ENCODE measurements at regions not wholly inside any gene's neighbourhood (a gene's known extent, or its start where the extent isn't known, plus 50 kb on each side); places are given as distances from the start of the nearest gene placed in this dataset.

DNA sequence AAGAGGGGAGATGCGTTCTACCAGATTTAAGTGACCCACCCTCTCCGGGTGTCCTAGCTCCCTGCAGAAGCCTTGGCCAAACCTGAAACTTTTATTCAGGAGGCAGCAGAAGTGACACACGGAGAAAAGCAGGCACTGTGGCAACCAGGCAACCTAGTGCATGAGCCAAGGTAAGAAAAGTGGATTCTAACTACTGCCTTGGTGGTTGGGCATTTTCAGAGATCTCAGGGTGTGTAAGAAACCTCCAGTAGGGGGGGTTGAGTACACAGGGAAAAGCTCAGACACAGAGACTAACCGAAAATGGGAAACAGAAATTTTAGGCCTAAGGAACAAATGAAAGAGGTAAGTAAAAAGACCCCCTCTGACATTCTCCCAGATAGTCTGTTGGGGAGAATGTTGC lies 645.7 kb downstream of the ANKRD7 start:
- Mint-ChIP-seq H3K4me3 (ENCODE audit: unreplicated experiment) (no peak overlapping the region), H3K36me3 (ENCODE audit: unreplicated experiment) (no peaks in the 10 kb centered on the region), H3K27ac (ENCODE audit: unreplicated experiment) (no peak overlapping the region), H3K4me1 (ENCODE audit: low read depth, unreplicated experiment) (peaks cover 9% of the 10 kb centered on the region), H3K27me3 (ENCODE audit: unreplicated experiment) (peaks cover 2% of the 10 kb centered on the region), H3K9me3 (ENCODE audit: unreplicated experiment) (no peaks in the 10 kb centered on the region)
- no peak for DNase-seq
- TF ChIP-seq, protein P1, sequence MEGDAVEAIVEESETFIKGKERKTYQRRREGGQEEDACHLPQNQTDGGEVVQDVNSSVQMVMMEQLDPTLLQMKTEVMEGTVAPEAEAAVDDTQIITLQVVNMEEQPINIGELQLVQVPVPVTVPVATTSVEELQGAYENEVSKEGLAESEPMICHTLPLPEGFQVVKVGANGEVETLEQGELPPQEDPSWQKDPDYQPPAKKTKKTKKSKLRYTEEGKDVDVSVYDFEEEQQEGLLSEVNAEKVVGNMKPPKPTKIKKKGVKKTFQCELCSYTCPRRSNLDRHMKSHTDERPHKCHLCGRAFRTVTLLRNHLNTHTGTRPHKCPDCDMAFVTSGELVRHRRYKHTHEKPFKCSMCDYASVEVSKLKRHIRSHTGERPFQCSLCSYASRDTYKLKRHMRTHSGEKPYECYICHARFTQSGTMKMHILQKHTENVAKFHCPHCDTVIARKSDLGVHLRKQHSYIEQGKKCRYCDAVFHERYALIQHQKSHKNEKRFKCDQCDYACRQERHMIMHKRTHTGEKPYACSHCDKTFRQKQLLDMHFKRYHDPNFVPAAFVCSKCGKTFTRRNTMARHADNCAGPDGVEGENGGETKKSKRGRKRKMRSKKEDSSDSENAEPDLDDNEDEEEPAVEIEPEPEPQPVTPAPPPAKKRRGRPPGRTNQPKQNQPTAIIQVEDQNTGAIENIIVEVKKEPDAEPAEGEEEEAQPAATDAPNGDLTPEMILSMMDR (IDR thresholded peaks at IDR 0.05; ENCODE audit: partially characterized antibody, unreplicated experiment), result peak; percentile 20

DNA sequence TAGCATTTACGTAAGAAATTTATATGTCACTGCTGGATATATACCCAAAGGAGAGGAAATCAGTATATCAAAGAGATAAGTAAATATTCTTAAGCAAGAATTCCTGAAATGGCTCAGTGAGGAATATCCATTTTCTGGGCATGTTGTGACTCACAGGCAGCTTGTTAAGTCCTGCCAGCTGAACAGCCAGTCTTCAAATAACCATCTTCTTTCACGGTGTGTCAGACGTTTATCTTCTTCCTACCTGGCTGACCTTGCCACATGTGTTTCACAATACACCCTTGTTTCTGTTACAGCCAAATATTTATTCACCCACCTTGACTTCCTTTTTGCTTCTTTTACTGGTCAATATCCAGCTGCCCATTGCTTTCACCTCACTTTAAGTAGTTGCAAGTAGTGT lies 648.1 kb downstream of the ANKRD7 start:
- H3K4me3 Mint-ChIP-seq (ENCODE audit: unreplicated experiment), result no peak overlapping the region
- no peak for DNase-seq
- peaks cover 9% of the 10 kb centered on the region for H3K4me1 Mint-ChIP-seq (ENCODE audit: low read depth, unreplicated experiment)
- H3K36me3 Mint-ChIP-seq (ENCODE audit: unreplicated experiment), result no peaks in the 10 kb centered on the region
- no peak overlapping the region for H3K27ac Mint-ChIP-seq (ENCODE audit: unreplicated experiment)
- H3K9me3 Mint-ChIP-seq (ENCODE audit: unreplicated experiment), result no peaks in the 10 kb centered on the region
- H3K27me3 Mint-ChIP-seq (ENCODE audit: unreplicated experiment), result peaks cover 2% of the 10 kb centered on the region
- TF ChIP-seq, protein P1 (IDR thresholded peaks at IDR 0.05; ENCODE audit: partially characterized antibody, unreplicated experiment), result no peak

DNA sequence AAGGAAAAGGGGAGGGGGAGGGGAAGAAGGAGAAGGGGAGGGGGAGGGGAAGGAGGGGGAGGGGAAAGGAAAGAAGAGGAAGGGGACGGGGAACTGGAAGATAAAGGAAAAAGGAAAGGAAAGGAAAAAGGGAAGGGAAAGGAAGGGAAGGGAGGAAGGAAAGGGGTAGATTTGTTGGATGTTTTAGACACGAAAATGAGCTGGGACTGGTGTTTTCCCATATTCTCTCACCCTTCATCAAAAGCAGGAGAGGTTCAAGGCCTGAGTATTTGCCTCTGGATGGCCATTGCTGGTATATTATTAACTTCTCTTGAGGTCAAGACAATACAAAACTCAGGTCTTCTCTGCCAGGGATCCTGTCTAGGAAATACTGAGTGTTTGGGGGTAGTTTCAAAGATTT lies 652.7 kb downstream of the ANKRD7 start:
- Mint-ChIP-seq H3K4me3 (ENCODE audit: unreplicated experiment) (no peak overlapping the region), H3K27ac (ENCODE audit: unreplicated experiment) (no peak overlapping the region), H3K27me3 (ENCODE audit: unreplicated experiment) (peaks cover 3% of the 10 kb centered on the region), H3K4me1 (ENCODE audit: low read depth, unreplicated experiment) (peaks cover 1% of the 10 kb centered on the region), H3K9me3 (ENCODE audit: unreplicated experiment) (peaks cover 1% of the 10 kb centered on the region), H3K36me3 (ENCODE audit: unreplicated experiment) (peaks cover 4% of the 10 kb centered on the region)
- DNase-seq, result no peak
- TF ChIP-seq, protein P1 (IDR thresholded peaks at IDR 0.05; ENCODE audit: partially characterized antibody, unreplicated experiment), result no peak

DNA sequence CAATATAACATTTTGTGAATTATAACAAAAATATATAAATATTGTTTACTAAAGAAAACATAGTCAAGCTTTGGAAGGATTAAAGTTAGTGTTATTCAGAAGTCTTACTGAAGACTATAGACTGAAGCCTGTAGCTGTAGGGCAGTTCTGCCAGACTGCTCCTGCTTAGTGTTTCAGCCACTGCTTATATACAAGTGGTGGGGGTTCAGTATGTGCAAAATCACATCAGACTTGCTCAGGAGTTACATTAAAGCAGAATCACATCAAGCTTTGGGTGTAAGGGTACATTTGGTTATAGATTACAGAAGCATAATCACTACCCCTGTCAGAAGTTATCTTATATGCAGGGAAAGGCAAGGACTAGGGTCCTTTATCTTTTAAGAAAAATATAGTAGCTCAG lies 653.8 kb downstream of the ANKRD7 start:
- H3K4me1 Mint-ChIP-seq (ENCODE audit: low read depth, unreplicated experiment), result peaks cover 1% of the 10 kb centered on the region
- H3K9me3 Mint-ChIP-seq (ENCODE audit: unreplicated experiment), result peaks cover 1% of the 10 kb centered on the region
- TF ChIP-seq, protein P1 (IDR thresholded peaks at IDR 0.05; ENCODE audit: partially characterized antibody, unreplicated experiment), result no peak

DNA sequence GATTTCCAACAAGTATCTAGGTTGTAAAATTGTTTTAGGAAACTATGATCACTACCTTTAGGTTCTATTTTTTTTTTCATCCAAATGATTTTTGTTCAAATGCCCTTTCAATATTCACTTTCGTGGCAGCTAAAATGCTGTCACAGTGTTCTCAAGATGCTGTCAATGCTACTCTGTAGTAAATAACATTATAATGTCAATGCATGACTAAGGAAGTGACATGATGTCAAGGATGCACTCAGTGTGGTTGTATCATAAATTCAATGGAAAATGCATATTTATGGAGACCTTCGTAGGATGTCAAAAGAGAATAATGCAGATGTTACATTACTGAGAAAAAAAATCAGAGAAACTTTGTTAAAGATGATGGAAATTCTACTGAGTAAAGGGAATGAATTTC lies 673.8 kb downstream of the ANKRD7 start:
- Mint-ChIP-seq H3K4me1 (ENCODE audit: low read depth, unreplicated experiment) (no peaks in the 10 kb centered on the region), H3K4me3 (ENCODE audit: unreplicated experiment) (no peak overlapping the region), H3K27ac (ENCODE audit: unreplicated experiment) (no peak overlapping the region), H3K27me3 (ENCODE audit: unreplicated experiment) (no peaks in the 10 kb centered on the region), H3K9me3 (ENCODE audit: unreplicated experiment) (peaks cover 2% of the 10 kb centered on the region), H3K36me3 (ENCODE audit: unreplicated experiment) (no peaks in the 10 kb centered on the region)
- TF ChIP-seq, protein P1 (IDR thresholded peaks at IDR 0.05; ENCODE audit: partially characterized antibody, unreplicated experiment), result no peak
- no peak for DNase-seq

More for the DNA sequence above, 653.8 kb downstream of the ANKRD7 start:
- peaks cover 3% of the 10 kb centered on the region for H3K27me3 Mint-ChIP-seq (ENCODE audit: unreplicated experiment)
- DNase-seq, result no peak
- no peak overlapping the region for H3K27ac Mint-ChIP-seq (ENCODE audit: unreplicated experiment)
- peaks cover 4% of the 10 kb centered on the region for H3K36me3 Mint-ChIP-seq (ENCODE audit: unreplicated experiment)
- no peak overlapping the region for H3K4me3 Mint-ChIP-seq (ENCODE audit: unreplicated experiment)

All from glutamatergic neuron (in vitro differentiated cells).